GM19452 (cell line): ENCODE measurements at regions not wholly inside any gene's neighbourhood (a gene's known extent, or its start where the extent isn't known, plus 50 kb on each side); places are given as distances from the start of the nearest gene placed in this dataset.
"Not testable (repeated sequence)": the region's sequence is repeated elsewhere in the genome, so short reads cannot be mapped to it uniquely, and the experiment has no call there.

Experiments used
- ATAC-seq: cut with Tn5 transposase; IDR thresholded peaks from one replicate; pipeline ENCODE4 v1.9.1; 2021; ENCODE audit not compliant: unreplicated experiment

- no peak for ATAC-seq
Measured at GRCh38 chr4:56148428-56148827, 199.7 kb downstream of the CEP135 start.

DNA sequence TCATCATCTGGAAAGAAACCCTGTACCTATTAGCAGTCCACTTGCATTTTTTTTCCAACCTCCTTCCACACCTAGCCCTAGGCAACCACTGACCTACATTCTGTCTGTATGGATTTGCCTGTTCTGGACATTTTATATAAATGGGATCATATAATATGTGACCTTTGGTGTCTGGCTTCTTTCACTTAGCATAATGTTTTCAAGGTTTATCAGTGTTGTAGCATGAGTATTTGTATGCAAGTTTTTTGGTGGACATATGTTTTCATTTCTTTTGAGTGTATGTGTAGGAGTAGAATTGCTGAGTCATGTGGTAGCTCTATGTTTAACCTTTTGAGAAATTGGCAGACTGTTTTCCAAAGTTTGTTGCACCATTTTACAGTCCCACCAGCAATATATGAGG lies 198.6 kb downstream of the CEP135 start:
- no peak for ATAC-seq

DNA sequence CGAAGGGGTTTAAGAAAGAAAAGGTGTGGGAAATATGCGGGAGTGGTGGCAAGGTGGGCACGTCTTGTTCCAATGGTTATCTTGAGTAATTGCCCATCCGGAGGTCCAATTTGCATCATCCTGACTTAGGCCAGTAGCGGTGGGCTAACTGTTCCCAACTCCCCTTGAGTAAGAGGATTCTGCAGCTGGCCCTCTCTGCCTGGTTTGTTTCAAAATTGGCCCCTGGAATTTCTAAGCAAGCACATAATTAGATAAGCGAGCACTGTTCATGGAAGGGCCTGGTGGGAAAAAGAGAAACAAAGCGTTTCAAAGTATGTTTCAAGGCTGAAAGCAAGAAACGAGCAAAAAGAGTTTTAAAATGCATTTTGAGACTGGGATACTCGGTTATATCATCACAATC lies 198.2 kb downstream of the CEP135 start:
- no peak for ATAC-seq

DNA sequence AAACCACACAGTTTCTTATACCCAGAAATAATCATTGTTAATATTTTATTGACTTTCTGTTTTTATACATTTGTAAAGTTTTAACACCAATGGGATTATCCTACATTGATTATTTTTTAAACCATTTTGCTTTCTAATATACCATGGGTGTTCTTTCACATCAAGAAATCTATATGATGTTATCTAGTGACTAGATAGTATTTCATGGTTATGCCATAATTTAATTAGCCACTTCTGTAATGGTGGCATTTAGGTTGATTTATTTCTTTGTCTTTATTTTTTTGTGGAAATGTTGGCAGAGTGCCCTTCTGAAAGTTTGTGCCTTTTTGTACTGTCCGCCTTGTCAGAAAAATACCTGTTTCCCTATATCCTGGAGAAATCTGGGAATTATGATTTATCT lies 193.3 kb downstream of the CEP135 start:
- no peak for ATAC-seq

- no peak for ATAC-seq
Measured at GRCh38 chr4:56139241-56139827, 190.6 kb downstream of the CEP135 start.

DNA sequence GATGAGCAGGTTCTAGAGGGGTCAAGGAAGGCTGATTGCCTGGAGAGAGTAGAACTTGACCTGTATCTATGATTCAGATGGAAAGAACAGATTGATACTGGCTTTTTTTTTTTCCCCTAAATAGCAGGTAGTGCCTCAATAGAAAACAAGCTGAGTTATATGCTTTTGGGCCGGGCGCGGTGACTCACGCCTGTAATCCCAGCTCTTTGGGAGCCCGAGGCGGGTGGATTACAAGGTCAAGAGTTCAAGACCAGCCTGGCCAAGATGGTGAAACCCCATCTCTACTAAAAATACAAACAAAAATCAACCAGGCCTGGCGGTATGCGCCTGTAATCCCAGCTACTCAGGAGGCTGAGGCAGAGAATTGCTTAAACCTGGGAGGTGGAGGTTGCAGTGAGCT lies 186.1 kb downstream of the CEP135 start:
- ATAC-seq, result not testable (repeated sequence)

DNA sequence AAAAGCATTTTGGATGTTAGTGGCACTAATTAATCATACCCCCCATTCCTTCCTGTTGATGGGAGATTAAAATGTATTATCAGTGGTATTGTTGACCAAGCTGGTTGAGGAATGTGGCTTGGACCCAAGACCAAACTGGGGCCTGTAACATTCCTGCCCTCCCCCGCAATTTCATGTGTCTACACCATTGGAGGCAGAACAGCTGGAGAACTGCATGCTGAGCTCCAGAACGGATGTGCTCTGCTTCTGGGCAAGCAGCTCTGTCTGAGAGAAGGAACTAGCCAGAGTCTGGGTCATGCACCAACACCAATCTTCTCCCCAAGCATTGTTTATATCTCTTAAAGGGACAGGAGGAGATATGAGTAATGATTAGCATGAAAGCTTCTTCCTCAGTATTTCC lies 185.5 kb downstream of the CEP135 start:
- no peak for ATAC-seq

- no peak for ATAC-seq
Measured at GRCh38 chr4:56132835-56133234, 184.1 kb downstream of the CEP135 start.

DNA sequence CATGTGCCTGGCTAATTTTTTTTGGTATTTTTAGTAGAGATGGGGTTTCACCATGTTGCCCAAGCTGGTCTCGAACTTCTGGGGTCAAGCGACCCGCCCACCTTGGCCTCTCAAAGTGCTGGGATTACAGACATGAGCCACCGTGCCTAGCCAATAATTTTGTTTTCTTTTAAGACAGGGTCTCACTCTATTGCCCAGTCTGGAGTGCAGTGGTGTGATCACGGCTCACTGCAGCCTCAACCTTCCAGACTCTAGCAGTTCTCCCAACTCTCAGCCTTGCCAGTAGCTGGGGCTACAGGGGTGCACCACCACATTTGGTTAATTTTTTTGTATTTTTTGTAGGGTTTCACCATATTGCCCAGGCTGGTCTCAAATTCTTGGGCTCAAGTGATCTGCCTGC lies 183.4 kb downstream of the CEP135 start:
- not testable (repeated sequence) for ATAC-seq

DNA sequence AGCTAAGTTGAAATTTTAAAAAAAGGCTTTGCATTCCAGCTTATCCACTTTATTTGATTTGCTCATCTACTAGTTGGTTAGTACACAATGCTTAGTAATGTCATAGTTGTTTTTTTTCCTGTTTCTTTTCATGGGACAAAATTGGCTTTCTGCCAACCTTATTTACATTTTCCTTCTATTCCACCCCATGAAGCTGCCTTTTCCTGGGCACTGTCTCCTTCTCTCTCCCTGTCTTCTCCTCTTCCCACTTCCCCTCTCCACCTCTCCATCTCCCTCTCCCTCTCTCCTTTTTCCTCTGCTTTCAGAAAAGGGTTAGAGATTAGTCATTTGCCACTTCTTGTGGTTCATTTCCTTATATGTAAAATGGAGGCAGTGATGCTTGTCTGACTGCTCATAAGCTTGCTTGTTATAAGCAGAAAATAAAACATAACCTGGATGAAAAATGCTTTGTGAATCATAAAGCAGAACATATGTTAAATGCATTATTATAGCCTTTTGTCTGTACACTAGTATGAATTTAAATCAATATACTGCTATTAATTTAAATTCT lies 181.9 kb downstream of the CEP135 start:
- ATAC-seq, result no peak

GRCh38 chr4:56129431-56129861 lies 180.7 kb downstream of the CEP135 start:
- ATAC-seq, result no peak

DNA sequence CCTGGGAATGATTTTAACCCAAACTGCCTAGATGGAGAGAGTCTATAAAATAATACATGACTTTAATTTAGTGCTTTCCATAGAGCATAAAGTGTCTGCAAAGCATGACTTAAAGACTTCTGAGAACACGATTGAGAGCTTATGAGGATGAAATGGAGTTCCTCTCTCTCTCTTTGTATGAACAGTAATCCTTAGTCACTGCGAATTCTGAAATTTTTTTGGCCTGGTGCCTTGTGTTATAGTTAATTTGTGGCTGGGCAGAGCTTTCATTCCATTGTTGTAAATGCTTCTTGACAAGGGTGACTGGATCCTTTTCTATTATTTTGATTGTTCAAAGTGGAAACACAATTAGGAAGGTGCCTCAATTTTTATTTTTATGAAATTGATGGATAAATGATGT lies 179.5 kb downstream of the CEP135 start:
- ATAC-seq, result no peak

DNA sequence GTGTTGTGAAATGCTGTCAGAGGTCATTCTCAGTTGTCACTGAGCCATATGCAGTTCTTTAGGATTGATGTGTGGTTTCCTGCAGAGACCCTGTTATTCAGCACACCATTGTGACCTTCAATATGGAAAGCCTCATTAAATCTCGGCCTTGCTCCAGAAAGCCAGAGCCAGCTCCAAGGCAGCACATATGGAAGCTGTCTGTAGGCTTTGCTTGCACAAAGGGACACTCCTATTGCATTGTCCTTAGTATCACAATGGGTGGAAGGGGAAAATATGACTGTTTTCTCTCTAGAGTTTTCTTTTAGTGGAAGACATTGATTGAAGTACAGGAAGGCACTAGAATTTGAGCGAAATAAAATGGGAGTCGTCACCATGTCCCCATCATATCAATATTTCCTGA lies 179.0 kb downstream of the CEP135 start:
- no peak for ATAC-seq

DNA sequence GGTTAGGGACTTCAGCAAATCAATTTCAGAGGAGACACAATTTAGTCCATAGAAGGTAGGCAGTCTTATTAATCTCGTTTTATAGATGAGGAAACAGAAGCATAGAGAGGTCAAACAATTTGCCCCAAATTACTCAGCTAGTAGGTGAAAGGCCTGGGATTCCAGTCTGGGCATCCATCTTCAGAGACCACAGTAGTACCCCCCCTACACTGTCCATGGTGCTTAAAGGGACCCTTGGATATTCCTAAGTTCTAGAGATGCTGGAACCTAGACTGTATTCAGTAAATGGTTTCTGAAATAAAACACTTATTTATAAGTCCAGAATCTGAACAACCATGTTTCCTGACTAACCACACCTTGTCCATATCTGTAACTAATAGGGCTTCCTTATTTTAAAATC lies 174.8 kb downstream of the CEP135 start:
- no peak for ATAC-seq

DNA sequence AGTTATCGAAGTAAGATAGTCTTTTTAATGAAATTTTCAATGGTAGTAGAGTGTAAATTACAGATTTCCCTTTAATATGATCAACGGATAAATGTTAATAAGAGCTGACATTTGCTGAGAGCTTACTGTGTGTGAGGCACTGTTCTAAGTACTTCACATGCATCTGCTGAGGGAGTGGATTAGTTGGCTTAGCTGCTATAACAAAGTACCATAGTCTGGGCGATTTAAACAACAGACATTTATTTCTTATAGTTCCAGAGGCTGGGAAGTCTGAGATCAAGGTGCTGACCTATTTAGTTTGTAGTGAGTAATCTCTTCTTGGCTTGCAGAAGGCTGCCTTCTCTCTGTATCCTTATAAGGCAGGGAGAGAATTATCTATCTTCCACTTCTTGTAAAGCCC lies 174.3 kb downstream of the CEP135 start:
- ATAC-seq, result no peak

GRCh38 chr4:56118845-56119244 lies 170.1 kb downstream of the CEP135 start:
- ATAC-seq, result no peak

DNA sequence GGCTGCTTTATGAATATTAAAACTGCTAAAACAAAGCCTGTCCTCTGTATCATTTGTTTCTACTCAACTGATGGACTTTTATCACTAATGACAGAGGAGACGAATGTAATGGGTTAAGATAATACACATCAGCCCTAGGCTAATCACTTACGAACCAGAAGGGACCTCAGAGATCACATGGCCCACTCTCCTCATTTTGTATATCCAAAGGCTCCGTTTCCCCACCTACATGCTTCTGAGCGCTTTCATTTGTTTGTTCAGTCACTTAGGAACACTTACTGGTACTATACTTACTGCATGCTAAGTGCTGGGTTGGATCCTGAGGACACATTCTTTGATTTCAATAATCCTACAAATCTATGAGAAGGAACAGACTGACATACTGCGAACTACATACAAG lies 169.3 kb downstream of the CEP135 start:
- no peak for ATAC-seq

DNA sequence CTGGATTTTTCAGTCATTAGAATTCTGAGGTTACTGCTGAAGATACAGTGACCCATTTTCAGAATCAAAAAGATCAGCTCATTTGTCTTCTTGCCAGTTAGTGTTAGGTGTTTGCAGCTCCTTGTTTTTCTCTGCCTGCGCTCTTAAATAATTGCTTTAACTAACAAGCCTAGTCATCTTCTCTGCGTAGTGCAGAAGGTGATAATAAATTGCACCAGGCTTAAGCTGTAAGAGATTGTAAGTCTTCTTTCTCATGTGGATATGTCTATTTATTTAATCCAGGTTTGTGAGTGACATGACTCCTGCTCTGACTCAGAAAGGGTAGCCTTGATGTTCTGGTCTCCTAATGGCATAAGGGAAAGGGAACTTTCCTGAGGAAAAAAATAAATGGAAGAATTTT lies 167.2 kb downstream of the CEP135 start:
- ATAC-seq, result no peak

DNA sequence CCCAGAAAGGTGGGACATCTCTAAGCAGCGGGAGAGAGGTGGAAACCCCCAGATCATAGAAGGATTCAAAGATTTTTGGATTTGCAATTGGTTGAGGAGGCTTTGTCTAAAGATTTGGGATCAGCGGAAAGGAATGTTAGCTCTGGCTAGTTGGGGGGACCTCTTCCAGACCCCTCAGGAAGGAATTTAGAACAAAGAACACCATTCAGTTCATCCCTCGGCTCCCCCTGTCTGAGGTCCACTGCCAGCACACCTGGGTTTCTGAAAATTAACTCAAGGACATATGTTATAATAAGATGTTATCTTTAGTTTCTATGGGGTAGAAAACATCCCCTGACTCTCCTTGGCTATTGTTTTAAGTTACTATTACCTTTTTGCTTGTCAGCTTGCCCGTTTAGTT lies 163.6 kb downstream of the CEP135 start:
- ATAC-seq, result no peak

GRCh38 chr4:56106180-56107147 lies 157.7 kb downstream of the CEP135 start:
- ATAC-seq, result no peak

- no peak for ATAC-seq
Measured at GRCh38 chr4:56104188-56104587, 155.4 kb downstream of the CEP135 start.

DNA sequence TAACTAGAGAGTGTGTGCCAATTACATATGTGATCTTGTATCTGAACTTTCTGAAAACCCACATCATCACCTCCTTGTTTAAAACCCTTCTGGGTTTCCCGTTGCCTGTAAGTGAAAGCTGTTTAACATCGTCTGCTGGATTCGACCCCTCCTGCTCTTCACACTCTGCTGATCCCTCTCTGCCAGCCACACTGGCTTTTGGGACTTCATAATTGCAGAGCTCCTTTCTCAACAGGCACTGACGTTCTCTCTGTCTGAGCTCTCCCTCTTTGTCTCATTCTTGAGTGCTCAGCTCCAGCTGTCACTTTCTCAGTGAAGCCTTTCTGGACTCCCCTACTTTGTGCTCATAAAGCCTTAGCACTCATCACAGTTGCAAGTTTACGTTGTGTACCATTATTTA lies 153.9 kb downstream of the CEP135 start:
- ATAC-seq, result no peak
